ENCODE measurements at regions not wholly inside any gene's neighbourhood (a gene's known extent, or its start where the extent isn't known, plus 50 kb on each side); places are given as distances from the start of the nearest gene placed in this dataset.

DNA sequence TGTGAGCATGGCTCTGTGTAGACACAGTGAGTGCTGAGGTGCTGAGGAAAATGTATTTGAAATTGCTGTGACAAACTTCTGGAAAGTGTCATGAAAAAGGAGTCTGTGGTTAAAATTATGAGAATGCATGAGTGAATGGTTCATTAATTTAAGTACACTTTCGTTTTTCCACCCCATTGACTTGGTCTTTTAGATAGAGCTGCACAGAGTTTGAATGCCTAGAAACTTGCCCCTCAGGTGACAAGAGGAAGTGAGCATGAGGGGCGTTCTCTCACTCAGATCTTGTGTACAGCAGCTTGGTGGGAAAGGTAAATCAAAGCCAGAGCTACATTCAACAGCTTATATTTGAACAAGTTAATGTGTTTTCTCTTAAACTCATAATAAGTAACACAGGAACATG is 296.8 kb downstream of the WDR72 start:
- DNase-seq (ENCODE audit: low read depth in 1 of 2, low spot score in 1 of 2) = no peak

DNA sequence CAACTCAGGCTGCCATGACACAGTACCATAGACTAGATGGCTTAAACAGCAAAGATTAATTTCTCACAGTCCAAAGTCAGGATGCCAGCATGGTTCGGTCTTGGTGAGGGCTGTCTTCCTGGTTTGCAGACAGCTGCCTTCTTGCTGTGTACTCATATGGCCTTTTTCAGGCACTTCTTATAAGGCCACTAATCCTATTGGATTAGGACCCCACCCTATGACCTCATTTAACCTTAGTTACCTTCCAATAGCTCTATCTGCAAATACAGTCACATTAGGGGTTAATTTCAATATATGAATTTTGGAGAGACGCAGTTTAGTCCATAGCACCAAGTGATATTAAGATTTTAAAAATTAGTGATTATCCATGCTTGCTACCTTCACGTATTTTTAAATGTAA is 297.8 kb downstream of the WDR72 start:
- DNase-seq (ENCODE audit: low read depth in 1 of 2, low spot score in 1 of 2) = no peak

DNA sequence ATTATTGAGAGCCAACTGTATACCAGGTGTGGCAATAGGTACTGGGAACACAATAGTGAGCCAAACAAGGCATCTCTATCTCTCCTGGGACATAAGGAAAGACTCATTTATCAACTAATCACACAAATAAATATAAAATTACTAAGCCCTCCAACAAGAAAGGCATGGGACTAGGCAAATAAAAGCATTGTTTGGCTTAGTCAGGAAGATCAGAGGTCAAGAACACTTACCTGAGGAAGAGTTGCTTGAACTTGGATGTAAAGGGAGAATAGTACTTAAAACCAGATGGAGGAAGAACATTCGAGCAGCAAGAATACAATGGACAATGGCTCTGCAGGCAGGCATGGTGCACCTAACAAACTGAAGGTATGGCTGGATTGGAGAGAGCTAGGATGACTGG is 300.7 kb downstream of the WDR72 start:
- DNase-seq (ENCODE audit: low read depth in 1 of 2, low spot score in 1 of 2) = no peak

DNA sequence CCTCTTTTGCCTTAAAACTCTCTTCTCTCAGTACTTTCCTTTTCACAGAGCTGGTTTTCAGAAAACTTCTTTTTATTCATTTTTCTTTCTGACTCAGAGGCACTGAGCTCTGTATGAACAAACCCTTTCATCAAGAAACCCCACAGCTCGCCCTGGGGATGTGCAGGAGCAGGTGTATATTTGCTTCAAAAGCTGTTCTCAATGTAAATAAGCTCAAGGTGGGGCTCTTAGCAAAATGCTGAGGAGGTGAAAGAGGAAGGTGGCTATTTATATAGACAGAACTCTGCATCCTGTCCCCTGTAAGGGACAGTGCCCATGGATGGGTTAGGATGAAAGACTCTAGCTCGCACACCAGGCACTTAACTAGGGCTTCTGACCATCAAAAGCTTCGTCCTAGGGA is 302.0 kb downstream of the WDR72 start:
- no peak for DNase-seq (ENCODE audit: low read depth in 1 of 2, low spot score in 1 of 2)

DNA sequence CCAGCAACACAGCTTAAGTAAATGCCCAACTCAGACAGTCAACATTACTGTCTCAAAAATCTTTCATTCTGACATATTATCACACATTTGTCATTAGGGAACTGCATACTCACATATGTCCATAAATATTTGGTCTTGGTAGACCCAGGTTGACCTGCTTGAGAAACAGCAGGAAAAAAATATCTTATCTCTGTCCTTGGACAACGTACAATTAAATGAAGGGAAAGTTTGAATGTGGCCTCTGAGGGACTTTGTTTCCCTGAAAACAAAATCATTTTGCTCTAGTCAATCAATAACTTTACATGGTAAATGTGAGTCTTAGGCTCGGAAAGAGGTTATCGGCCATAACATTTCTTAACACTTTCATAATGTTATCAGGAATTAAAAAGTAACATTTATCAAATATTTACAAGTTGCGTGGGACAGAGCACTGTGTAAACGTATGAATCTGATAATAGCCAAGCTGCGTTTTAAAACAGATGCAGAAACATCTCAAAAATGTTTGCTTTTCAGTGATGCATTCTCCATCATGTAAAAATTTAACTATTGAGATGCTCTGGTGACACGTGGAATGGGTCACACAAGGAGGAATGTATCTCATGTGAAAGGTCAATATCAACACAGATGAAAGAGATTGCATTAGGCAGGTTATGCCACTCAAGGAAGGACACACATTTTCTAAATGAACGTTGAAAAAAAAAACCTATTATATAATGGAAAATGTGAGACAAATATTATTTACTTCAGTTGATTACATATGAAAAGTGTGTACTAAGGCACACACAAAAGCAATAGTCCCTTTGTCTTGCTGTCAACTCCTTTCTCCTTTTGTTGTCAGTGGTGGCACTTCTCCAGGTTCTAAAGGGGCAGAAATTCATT is 304.4 kb downstream of the WDR72 start:
- DNase-seq (ENCODE audit: low read depth in 1 of 2, low spot score in 1 of 2) = no peak

DNA sequence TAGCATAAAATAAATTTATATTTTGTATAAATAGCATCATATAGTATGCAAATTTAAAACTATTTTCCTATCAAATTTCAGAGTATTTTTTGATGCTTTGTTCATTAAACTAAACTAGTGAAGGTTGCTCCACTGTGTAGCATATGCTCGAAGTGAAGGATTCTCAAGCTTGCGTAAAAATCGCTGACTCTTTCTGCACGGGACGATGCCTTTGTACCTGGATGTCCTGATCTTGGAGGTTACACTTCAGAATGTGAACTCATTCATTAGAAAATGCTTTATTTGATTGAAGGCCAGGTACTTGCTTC is 305.0 kb downstream of the WDR72 start:
- DNase-seq (ENCODE audit: low read depth in 1 of 2, low spot score in 1 of 2) = no peak

DNA sequence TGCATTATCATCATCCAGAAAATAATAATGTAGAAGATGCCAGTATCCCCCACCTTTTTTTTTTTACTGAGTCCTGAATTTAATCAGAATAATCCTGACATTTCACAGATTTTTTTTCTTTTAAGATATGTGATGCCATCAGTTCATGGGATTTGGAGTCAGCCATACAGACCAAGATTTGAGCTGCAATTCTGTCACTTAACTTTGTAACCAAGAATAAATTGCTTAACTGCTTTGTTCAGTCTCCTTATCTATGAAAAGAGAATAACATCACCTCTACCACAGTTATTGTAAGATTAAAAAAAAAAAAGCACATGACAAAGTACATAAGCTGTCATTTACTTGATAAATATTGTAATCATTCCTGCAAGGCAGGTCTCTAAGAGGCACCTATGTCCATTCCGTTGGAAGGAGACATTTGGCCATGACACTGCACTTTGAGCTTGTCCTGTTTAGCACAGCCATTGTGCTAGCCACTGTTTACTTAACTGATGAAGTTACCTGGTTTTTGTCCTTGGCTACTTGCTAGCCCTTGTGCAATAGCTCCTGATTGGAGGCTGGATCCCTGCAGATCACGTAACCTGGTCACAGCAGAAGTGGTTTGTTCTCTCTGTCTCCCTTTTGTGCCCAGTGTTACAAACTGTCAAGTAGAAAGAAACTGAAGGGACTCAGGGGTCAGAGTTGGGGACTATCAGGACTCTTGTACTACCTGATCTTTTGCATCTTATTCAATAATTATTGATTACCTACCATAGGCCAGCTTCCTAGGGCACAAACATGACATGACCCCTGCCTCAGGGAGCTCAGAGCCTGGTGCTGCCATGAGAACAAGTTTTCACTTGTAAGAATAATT is 306.0 kb downstream of the WDR72 start:
- no peak for DNase-seq (ENCODE audit: low read depth in 1 of 2, low spot score in 1 of 2)

DNA sequence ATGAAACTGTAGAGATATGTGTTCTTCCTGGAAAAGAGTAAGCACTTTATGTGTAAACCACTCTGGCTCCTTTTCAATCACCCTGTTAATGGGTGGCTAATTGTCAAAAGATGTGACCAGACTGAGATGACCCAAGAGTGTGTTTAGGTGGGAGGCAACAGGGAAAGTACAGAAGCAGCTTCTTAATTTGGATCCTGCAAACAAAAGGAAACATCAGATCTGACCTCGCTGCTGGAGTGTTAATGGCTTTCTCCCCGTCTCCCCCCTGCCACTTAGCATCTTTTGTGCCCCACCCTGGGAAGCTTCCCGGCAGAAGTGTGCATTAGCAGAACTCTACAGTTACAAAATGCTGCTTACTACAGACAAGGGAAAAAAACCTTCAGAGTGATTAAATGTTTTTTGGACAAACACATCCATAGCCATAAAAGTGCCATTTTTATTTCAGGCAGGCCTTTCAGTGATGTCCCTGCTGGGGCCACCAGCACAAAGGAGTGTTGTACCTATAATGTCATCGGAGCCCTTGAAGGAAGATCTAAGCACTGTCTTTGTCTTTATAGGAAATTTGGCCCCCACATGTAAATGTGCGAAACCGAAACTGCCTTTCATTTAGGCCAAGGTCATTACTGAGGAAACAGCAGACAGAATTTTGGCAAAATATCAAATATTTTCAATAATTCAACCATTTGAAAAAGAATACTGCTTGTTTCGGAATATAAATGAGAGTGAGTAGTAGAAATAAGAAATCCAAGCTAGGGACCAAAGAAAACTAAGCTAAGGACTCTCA is 311.0 kb downstream of the WDR72 start:
- DNase-seq (ENCODE audit: low read depth in 1 of 2, low spot score in 1 of 2) = no peak

DNA sequence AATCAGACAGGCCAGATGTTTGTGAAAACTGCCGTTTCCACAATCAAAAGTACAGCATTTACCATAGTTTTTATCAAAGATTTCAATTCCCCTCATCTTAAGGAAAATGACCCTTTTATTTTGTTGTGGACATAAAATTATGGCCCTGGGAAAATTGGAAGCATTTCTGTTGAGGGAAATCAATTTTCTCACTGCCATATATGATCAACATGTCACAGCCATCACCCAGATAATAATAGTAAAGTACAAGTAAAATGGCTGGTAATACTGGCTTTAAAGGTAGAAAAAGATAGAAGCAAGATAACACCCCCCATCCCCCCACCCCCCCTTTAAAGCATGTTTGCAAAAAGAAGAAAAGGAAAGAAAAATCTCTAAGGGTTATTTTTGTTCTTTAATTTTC is 311.7 kb downstream of the WDR72 start:
- no peak for DNase-seq (ENCODE audit: low read depth in 1 of 2, low spot score in 1 of 2)

DNA sequence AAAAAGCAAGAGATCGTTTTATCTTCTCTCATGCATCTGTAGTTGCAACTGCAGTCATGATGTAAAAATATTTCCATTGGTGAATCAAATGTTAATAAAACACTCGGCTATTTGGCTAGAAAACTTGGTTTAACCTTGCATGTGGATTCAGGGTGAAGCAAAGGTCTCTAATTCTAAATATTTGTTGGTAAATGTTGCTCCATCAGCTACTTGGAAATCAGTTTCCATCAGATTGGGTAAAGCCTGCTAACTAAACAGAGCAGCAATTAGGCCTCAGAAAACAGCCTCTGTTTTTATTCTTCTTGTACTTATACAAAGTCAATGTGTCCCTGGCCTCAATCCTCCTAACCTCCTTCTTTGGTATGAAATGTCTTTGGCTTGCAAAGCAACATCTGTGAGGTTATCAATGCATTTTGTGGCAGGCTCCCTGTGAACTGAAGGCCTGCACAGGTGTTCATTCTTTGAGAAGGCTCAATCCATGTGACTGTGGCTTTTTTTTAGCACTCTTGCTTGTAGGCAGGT is 312.3 kb downstream of the WDR72 start:
- no peak for DNase-seq (ENCODE audit: low read depth in 1 of 2, low spot score in 1 of 2)

DNA sequence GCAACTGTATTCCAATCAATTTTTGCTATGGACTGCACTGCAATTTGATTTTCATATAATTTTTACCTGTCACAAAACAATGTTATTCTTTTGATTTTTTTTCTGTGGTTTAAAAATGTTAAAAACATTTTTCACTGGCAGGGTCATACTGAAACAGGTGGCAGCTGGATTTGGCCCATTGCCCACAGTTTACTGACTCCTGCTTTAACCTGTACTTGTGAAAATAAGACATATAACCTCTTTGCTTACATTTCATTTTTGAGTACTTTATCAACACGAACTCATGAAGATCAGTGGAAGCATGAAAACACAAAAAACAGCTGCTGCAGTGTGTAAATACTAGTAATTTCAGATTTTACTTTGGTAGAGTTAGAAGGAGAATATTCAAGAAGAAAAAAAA is 313.1 kb downstream of the WDR72 start:
- no peak for DNase-seq (ENCODE audit: low read depth in 1 of 2, low spot score in 1 of 2)

DNA sequence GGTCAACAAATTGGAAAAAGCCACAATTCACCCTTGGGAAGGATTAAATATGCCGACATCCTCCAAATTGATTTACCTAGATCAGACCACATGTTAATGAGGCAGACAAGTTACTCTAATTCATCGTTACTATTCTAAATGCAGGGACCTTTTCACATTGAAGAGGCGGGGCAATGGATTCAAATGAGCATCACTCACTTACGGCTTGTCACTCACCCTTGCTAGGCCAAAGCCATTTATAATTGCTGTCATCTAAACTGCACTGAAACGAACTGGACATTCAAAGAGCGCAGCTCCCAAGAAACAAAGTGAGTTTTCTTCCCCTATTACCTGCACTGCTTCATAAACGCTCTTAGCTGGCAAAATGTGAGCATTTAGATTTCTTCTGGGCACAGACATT is 313.9 kb downstream of the WDR72 start:
- DNase-seq (ENCODE audit: low read depth in 1 of 2, low spot score in 1 of 2) = no peak

DNA sequence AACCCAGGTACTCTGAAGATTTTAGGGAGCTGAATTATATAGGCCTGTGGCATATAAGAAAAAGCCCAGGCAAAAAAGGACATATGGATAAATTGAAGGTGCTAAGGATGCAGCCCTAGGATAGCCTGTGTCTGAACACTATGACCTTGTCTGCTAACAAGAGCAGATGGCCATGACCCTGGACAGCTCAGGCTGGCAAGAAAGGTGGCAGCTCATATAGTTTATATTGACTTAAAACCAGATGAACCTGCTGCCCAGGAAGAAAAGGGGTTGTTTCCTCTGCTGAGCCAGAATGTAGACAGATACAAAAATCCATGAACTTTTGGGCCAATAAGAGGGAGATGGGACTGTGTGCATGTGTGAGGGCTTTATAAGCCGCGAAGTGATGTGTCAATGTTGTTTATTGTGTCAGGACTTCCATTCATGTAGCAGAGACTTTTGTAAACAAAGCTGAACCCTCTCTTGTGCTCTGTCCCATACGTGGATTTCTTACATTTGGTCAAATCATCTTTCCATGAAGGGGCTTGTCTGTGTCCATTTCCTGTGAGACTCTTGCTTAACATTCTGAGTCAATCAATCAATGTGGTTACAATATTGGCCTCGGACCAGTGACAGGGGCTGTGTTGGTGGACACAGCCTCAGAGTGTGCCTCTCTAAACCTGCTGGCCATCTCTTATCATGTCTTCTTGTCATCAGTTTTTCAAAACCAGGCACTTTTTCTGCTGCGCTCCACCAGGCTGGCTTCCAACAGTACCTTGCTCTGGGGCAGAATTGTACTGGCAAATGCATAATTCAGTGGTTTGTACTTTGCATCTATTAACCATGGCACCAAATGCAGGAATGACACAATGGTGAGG is 321.2 kb downstream of the WDR72 start:
- no peak for DNase-seq (ENCODE audit: low read depth in 1 of 2, low spot score in 1 of 2)

DNA sequence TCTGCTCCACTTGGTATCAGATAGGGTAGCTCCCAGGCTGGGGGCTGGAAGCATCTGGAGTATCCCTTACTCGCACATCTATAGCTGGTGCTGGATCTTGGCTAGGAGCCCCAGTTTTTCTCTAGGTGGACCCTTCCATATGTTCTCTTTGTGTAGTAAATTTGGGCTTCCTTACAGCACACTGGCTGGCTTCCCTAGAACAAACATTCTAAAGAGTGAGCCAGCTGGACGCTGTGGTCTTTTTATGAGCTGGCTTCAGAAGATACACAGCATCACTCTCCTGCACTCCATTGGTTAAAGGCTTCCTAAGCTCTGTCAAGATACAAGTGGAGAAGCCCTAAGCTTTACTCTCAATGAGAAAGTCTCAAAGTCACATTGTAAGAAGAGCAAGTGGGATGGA is 322.1 kb downstream of the WDR72 start:
- no peak for DNase-seq (ENCODE audit: low read depth in 1 of 2, low spot score in 1 of 2)

DNA sequence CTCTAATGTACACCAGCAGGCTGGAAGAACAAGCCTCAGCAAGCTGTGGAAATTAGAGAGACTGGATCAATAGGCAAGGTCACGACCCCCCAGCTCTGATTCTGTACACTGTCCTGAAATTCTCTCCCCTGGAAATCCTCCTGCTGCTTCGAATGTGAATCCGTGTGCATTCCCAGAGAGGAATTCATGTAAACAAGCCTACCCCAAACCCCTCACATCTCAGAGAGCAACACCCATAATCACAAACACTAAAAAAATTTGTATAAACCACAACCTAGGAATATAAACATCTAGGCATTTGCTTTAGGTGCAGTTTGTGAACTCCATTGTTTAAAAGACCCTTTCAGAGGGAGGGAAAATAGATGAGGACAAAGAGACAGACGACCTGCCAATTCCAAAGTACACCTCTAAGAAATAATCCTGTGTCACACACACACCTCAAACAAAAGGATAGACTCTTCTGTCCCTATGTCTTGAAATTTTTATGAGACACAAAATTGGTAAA is 325.2 kb downstream of the WDR72 start:
- DNase-seq (ENCODE audit: low read depth in 1 of 2, low spot score in 1 of 2) = no peak

DNA sequence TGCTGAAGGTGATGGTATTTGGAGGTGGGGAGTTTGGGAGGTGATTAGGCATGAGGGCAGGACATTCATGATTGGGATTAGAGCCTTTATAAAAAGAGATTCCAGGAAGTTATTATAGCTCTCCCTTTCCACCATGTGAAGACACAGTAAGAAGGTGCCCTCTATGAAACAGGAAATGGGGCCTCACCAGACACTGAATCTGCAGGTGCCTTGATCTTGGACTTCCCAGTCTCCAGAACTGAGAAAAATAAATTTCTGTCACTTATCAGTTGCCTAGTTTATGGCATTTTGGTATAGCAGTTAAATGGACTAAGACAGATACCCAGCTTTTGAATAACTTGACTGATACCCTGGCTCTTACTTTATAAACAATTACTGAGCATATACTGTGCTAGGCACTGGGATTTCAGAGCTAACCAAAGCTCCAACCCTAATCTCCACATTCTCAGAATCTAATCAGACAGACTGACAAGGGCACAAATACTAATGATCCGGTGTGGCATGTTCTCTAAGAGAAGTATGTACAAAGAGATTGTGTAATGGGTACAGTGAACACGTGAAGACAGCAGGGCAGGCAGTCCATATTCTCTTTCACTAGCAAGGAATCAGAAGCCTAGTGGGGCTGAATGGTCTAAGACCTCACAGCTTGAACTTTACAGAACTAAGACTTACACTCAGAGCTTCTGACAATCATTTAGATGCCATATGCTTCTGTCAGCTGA is 343.1 kb downstream of the WDR72 start:
- DNase-seq (ENCODE audit: low read depth in 1 of 2, low spot score in 1 of 2) = no peak

DNA sequence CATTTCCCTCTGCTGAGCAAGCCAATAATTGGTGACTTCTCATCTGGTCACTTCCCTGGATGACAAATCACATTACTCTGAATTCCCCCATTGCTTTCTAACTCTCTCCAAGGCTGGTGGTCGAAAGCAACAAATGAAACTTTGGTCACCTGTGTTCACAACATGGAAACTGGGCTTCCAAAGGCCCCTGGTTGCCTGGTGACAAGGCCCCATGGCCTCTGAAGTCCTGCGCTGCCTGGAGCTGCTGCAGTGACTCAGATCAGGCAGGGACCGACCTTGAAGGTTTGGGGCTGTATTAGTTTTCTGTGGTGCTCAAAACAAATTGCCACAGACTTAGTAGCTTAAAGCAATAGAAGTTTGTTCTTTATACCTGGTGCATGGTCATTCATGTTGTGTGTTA is 345.3 kb downstream of the WDR72 start:
- no peak for DNase-seq (ENCODE audit: low read depth in 1 of 2, low spot score in 1 of 2)

DNA sequence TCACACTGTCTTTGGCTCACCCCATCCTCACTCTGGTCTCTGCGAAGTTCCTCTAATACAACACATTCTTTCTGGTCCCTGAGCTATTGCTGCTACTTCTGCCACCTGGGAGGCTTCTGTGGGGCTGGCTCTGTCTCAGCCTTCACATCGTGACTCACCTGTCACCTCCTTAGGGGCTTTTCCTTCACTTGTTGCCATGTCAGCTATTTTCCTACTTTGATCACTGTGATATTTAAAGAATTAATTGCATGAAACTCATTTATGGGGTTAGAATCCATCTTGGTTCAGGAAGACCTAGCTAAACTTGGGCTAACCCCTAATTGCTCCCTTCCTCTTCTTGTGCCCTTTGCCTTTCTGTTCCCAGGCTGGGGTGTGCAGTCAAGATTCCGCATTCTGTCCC is 346.9 kb downstream of the WDR72 start:
- DNase-seq (ENCODE audit: low read depth in 1 of 2, low spot score in 1 of 2) = no peak

DNA sequence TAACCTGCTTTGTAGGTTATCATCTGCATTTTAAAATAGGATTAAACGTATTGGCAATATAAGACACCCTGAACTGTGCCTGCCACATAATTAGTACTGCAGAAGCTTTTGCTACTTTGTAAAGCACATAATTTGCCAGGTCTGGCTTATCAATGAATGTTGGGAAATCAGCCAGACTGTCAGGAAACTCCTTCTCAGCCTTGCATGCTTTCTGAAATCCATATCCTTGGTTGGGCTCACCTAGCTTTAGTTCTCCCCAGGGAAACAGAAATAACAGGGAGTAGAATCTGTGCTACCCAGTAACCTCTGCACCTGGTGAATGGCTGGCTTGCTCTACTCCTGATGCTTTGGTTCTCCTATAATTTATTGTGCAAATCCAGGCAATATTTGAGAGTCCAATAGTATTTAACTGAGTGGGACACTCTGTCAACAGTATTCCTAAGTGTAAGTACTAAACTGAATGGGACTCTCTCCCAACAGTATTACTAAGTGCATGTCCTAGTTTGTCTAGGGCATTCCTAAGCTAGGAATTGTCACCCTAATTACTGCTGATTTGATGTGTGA is 354.5 kb downstream of the WDR72 start:
- no peak for DNase-seq (ENCODE audit: low read depth in 1 of 2, low spot score in 1 of 2)
